Stimulated activated CD8-positive, alpha-beta memory T cell treated with anti-CD3 and anti-CD28 coated beads, Interleukin-4, amount 100 ng/mL, for 48 hours (primary cell): ENCODE measurements at regions not wholly inside any gene's neighbourhood (a gene's known extent, or its start where the extent isn't known, plus 50 kb on each side); places are given as distances from the start of the nearest gene placed in this dataset.
"Not testable (repeated sequence)": the region's sequence is repeated elsewhere in the genome, so short reads cannot be mapped to it uniquely, and the experiment has no call there.

Source experiments
- DNase-seq: peaks from one replicate; pipeline ENCODE4 v3.0.0-alpha.2; 2020

- DNase-seq: no peak
Measured at GRCh38 chrX:76509775-76510174, 82.3 kb downstream of the MAGEE1 start.

- no peak for DNase-seq
Measured at GRCh38 chrX:76517544-76517943, 90.0 kb downstream of the MAGEE1 start.

- DNase-seq: no peak
Measured at GRCh38 chrX:76520273-76521054, 93.0 kb downstream of the MAGEE1 start.

- not testable (repeated sequence) for DNase-seq
Measured at GRCh38 chrX:76535675-76536074, 108.2 kb downstream of the MAGEE1 start.

GRCh38 chrX:76538860-76539259 lies 111.3 kb downstream of the MAGEE1 start:
- no peak for DNase-seq

- not testable (repeated sequence) for DNase-seq
Measured at GRCh38 chrX:76543381-76543780, 115.9 kb downstream of the MAGEE1 start.

- DNase-seq: no peak
Measured at GRCh38 chrX:76550016-76550415, 122.5 kb downstream of the MAGEE1 start.

GRCh38 chrX:76555269-76555668 lies 127.8 kb downstream of the MAGEE1 start:
- DNase-seq: no peak

- peak; percentile 30 for DNase-seq
Measured at GRCh38 chrX:76555816-76556215, 128.3 kb downstream of the MAGEE1 start.

GRCh38 chrX:76564842-76565241 lies 137.3 kb downstream of the MAGEE1 start:
- DNase-seq: not testable (repeated sequence)

GRCh38 chrX:76605390-76605789 lies 177.9 kb downstream of the MAGEE1 start:
- no peak for DNase-seq

- no peak for DNase-seq
Measured at GRCh38 chrX:76617020-76617419, 189.5 kb downstream of the MAGEE1 start.

- no peak for DNase-seq
Measured at GRCh38 chrX:76643590-76643989, 216.1 kb downstream of the MAGEE1 start.

GRCh38 chrX:76651369-76651768 lies 223.9 kb downstream of the MAGEE1 start:
- not testable (repeated sequence) for DNase-seq

- no peak for DNase-seq
Measured at GRCh38 chrX:76657499-76657898, 230.0 kb downstream of the MAGEE1 start.
